HS-27A (cell line): ENCODE measurements at regions not wholly inside any gene's neighbourhood (a gene's known extent, or its start where the extent isn't known, plus 50 kb on each side); places are given as distances from the start of the nearest gene placed in this dataset.
"Not testable (repeated sequence)": the region's sequence is repeated elsewhere in the genome, so short reads cannot be mapped to it uniquely, and the experiment has no call there.

ENCODE experiments used
- DNase-seq: peaks from one replicate; pipeline ENCODE4 v3.0.0-alpha.2; 2012; ENCODE audit warnings: low read depth, missing footprints

- DNase-seq, result no peak
These were observed 389.0 kb upstream of the BRINP1 start for GRCh38 chr9:119758241-119758640.

- no peak for DNase-seq
These were observed 370.2 kb upstream of the BRINP1 start for GRCh38 chr9:119739476-119739875.

GRCh38 chr9:119736491-119737454 is 367.5 kb upstream of the BRINP1 start:
- no peak for DNase-seq

DNA sequence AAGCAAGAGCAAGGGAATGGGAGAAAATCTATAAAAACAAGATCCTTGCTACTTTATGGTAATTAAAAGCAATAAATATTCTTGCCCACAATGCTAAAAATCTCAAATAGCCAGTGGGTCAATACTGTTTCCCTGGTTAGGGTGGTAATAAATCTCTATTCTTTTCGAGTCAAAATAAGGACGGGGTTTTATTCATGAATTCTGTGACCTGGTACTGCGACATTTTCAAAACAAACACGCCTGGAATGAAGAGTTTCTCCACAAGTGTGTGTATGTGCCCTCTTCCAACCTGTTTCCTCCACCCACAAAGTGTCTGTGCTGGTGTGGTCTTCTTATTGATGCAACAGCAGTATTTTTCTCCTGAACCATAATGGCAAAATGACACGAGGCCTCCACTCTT is 358.8 kb upstream of the BRINP1 start:
- no peak for DNase-seq

DNA sequence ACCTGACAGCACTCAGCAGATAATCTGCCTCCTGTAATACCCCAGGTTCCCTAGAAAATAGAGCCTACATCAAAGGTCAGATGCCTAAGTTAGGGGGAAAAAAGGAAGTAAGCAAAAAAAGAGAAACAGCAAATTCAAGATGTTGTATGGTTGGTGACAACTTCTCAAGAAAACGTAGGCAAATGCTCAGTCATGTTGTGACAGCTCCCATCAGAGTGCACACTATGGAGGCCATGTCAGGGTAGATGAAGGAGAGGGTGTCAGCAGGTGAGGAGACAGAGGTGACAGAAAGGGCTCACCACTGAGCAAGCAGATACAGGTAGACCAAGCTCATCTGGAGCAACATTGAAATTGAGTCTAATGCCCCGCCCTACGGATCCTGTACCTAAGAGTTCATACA is 356.8 kb upstream of the BRINP1 start:
- DNase-seq, result no peak

GRCh38 chr9:119722384-119722783 is 353.1 kb upstream of the BRINP1 start:
- DNase-seq, result no peak

- DNase-seq, result no peak
These were observed 343.1 kb upstream of the BRINP1 start for GRCh38 chr9:119712325-119712724.

- no peak for DNase-seq
These were observed 340.2 kb upstream of the BRINP1 start for GRCh38 chr9:119709431-119709830.

GRCh38 chr9:119707228-119707845 is 338.1 kb upstream of the BRINP1 start:
- DNase-seq, result no peak

- no peak for DNase-seq
These were observed 332.4 kb upstream of the BRINP1 start for GRCh38 chr9:119701651-119702050.

DNA sequence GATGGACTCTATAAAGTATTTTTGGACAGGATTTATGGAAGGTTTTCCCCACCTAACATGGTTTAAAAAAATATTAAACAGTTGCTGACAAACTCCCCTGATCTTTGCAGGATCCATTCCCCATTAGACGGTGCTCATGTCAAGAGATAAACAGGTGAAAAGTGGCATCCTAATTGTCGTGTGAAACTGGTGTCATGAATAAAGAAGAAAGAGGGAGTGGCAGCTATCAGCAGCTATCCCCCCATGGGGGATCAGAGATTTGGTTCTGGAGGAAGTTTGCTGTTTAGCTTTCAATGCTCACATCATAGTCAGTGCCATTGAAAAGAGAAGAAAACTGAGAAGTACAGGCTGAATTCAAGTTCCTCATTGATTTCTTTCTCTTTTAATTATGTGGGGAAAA is 329.3 kb upstream of the BRINP1 start:
- no peak for DNase-seq

DNA sequence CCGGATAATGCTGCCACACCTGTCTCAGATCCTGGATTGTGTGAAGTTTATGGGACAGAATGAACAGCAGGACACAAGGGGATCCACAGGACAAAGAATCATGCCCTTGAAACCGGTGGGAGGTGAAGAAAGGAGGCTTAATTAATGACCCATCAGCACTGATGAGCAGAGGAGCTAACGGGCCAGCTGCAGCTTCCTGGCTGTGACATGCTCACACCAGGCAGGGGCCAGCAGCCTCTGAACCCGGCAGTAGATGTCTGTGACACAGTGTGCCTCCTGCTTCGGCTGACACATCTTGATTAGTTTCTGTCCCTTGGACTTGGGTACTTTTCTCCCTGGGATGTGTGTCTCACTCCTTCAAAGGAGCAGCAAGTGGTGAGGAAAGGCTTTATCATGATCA is 328.8 kb upstream of the BRINP1 start:
- DNase-seq, result no peak

DNA sequence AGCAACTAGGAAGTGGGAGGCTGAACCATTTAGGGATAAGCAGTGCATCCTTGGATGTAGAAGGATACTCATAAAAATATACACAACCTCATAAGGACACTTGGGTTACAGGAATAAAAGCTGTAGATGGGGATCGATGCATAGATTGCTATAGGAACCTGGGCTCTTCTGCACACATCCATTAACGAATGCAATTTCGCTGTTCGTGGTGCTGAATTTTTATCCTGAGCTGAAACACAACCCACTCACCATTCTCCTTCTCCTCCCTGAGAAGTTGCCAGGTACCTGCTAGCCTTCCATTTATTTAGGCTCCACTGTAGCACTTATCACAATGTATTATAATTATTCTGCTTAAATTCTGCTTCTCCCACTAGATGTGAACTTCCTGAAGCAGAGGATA is 320.6 kb upstream of the BRINP1 start:
- DNase-seq, result no peak

- DNase-seq, result no peak
These were observed 319.3 kb upstream of the BRINP1 start for GRCh38 chr9:119688547-119688946.

- DNase-seq, result no peak
These were observed 308.7 kb upstream of the BRINP1 start for GRCh38 chr9:119677811-119678505.

DNA sequence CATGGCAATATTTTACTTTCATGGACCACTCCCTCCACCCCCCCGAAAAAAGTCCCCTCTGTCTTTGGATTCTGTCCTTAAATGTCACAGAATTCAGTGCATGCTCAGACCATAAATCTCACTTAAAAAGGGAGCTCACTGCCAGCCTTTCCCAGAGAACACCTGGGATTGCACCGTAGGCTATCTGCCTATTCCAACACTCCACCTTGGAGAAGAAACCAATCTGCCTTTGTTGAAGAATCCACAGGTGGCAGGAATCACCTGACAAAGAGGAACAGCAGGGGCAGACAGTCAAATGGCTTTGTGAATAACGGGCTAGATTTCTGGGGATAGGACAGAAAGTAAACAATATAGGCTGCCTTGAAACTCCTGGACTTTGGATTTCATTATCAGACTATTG is 306.7 kb upstream of the BRINP1 start:
- no peak for DNase-seq

GRCh38 chr9:119672763-119673162 is 303.5 kb upstream of the BRINP1 start:
- DNase-seq, result not testable (repeated sequence)

DNA sequence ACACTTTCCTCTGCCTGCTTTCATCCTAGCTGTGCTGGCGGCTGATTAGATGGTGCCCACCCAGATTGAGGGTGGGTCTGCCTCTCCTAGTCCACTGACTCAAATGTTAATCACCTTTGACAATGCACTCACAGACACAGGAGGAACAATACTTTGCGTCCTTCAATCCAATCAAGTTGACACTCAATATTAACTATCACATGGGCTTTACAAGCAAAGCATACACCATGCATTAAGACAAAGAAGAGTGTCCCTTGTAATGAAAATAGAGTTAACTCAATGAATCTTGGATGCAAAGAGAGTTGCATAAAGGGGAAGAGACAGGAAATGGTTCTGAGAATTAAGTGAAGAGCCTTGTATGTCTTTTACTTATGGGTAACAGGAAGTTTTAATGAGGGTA is 298.7 kb upstream of the BRINP1 start:
- no peak for DNase-seq

GRCh38 chr9:119667163-119667562 is 297.9 kb upstream of the BRINP1 start:
- no peak for DNase-seq

DNA sequence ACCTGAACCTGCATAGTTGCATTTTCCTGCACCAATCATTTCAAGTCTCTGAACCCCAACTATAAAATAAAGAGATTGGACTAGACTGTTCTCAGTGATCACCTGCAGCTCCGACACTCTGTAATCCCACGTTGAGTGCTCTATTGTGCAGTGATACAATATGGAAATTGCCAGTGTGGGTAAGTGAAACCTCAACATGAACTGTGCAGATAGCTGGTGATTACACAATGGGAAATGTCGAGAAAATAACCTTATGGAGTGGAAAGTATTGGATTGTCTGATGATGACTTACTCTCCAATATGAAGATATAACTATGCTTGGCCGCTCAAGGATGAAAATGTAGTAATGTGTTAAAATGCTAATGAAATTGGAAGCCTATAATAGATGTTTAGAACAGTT is 293.1 kb upstream of the BRINP1 start:
- no peak for DNase-seq

DNA sequence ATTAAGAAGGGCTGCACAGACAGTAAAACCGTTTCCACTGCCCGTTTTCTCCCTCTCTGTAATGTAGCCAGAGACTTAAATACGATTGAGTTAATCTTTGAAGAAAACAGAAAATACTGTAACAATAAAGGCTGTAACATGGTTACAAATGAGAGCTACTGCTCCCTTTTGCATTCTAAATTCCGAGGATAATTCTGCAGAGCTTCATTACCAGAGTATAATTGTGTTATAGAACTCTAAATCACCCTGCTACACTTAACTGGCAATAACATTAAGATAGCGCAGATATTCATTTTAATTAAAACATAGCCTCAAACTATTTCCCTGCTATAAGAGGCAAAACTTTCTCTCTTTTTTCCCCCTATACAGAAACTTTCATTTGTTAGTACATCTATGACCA is 283.7 kb upstream of the BRINP1 start:
- DNase-seq, result no peak

DNA sequence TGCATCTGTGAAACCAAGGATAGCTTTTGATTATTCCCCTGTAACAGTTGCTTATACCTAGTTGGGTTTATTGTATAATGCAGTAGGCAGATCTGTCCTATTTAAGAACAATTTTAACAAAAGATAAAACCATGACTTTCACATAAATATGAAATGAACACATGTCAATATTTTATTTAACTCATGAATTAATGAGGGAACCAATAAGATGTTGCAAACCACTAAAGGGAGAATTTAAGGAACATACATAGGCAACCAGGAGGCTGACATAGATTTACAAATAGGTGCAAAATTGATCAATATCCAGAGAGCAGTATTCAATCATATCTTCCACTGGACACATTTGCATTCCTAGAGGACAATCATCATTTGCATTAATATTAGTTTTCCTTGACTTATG is 280.0 kb upstream of the BRINP1 start:
- DNase-seq, result no peak
